ENCODE measurements at regions not wholly inside any gene's neighbourhood (a gene's known extent, or its start where the extent isn't known, plus 50 kb on each side); places are given as distances from the start of the nearest gene placed in this dataset.

GRCh38 chr1:238364214-238364892 lies 473.6 kb upstream of the ZP4 start:
- no peaks in the 10 kb centered on the region for H3K4me1 ChIP-seq
- no peak overlapping the region for H3K4me3 ChIP-seq
- H3K9me3 ChIP-seq = no peaks in the 10 kb centered on the region
- no peaks in the 10 kb centered on the region for H3K36me3 ChIP-seq
- no peak for TF ChIP-seq CTCF (IDR thresholded peaks at IDR 0.05)
- H3K9ac ChIP-seq (ENCODE audit: low read depth in 2 of 2, low read length in 2 of 2) = no peak overlapping the region
- H3K27ac ChIP-seq = no peak overlapping the region
- no peaks in the 10 kb centered on the region for H3K27me3 ChIP-seq
- intact Hi-C loops (cut with DNase I) = no loop called here
- DNase-seq = no peak

- no peak overlapping the region for H3K4me3 ChIP-seq
- no peak overlapping the region for H3K27ac ChIP-seq
- no peak for DNase-seq
- TF ChIP-seq CTCF (IDR thresholded peaks at IDR 0.05) = no peak
- no peaks in the 10 kb centered on the region for H3K36me3 ChIP-seq
- H3K27me3 ChIP-seq = no peaks in the 10 kb centered on the region
- no peaks in the 10 kb centered on the region for H3K9me3 ChIP-seq
- intact Hi-C loops (cut with DNase I) = no loop called here
- no peak overlapping the region for H3K9ac ChIP-seq (ENCODE audit: low read depth in 2 of 2, low read length in 2 of 2)
- H3K4me1 ChIP-seq = no peaks in the 10 kb centered on the region
These were observed 469.8 kb upstream of the ZP4 start for GRCh38 chr1:238360474-238360873.

- H3K4me1 ChIP-seq = no peaks in the 10 kb centered on the region
- H3K36me3 ChIP-seq = no peaks in the 10 kb centered on the region
- no peak overlapping the region for H3K27ac ChIP-seq
- H3K9me3 ChIP-seq = no peaks in the 10 kb centered on the region
- intact Hi-C loops (cut with DNase I) = no loop called here
- no peaks in the 10 kb centered on the region for H3K27me3 ChIP-seq
- H3K4me3 ChIP-seq = no peak overlapping the region
- no peak overlapping the region for H3K9ac ChIP-seq (ENCODE audit: low read depth in 2 of 2, low read length in 2 of 2)
- no peak for DNase-seq
- TF ChIP-seq CTCF (IDR thresholded peaks at IDR 0.05) = no peak
These were observed 459.7 kb upstream of the ZP4 start for GRCh38 chr1:238350471-238350870.

GRCh38 chr1:238346340-238346739 lies 455.6 kb upstream of the ZP4 start:
- no peaks in the 10 kb centered on the region for H3K9me3 ChIP-seq
- no peaks in the 10 kb centered on the region for H3K27me3 ChIP-seq
- no peak overlapping the region for H3K4me3 ChIP-seq
- H3K9ac ChIP-seq (ENCODE audit: low read depth in 2 of 2, low read length in 2 of 2) = no peak overlapping the region
- H3K4me1 ChIP-seq = no peaks in the 10 kb centered on the region
- no peaks in the 10 kb centered on the region for H3K36me3 ChIP-seq
- no peak for DNase-seq
- TF ChIP-seq CTCF (IDR thresholded peaks at IDR 0.05) = no peak
- H3K27ac ChIP-seq = no peak overlapping the region
- intact Hi-C loops (cut with DNase I) = no loop called here

GRCh38 chr1:238345837-238346236 lies 455.1 kb upstream of the ZP4 start:
- Histone ChIP-seq H3K4me1 (no peaks in the 10 kb centered on the region), H3K27ac (no peak overlapping the region), H3K9ac (ENCODE audit: low read depth in 2 of 2, low read length in 2 of 2) (no peak overlapping the region), H3K27me3 (no peaks in the 10 kb centered on the region), H3K9me3 (no peaks in the 10 kb centered on the region), H3K36me3 (no peaks in the 10 kb centered on the region), H3K4me3 (no peak overlapping the region)
- DNase-seq = no peak
- intact Hi-C loops (cut with DNase I) = no loop called here
- TF ChIP-seq CTCF (IDR thresholded peaks at IDR 0.05) = no peak

Data from colonic mucosa (tissue), 4 donors.